PFSK-1 (cell line): ENCODE measurements at regions not wholly inside any gene's neighbourhood (a gene's known extent, or its start where the extent isn't known, plus 50 kb on each side); places are given as distances from the start of the nearest gene placed in this dataset.

ENCODE experiments used
- POLR2AphosphoS5 ChIP-seq: IDR thresholded peaks from 2 replicates; pipeline ENCODE4 v1.6.1; 2012; ENCODE audit warnings: low read depth, mild to moderate bottlenecking, control low read depth, low read length, moderate library complexity
- TAF1 ChIP-seq: IDR thresholded peaks from 2 replicates; pipeline ENCODE4 v1.6.1; 2012; ENCODE audit warnings: low read length, control low read depth, borderline replicate concordance; ENCODE audit not compliant: insufficient read depth
- TF ChIP-seq, protein P1 (sequence below), 2 experiments: IDR thresholded peaks; 2 replicates each; pipeline versions ENCODE4 v1.6.1 to v1.8.0; 2011 to 2012; ENCODE audit warnings: low read depth in 2 of 2, low read length in 2 of 2, control low read depth in 1 of 2, inconsistent platforms in 1 of 2, mild to moderate bottlenecking in 1 of 2, moderate library complexity in 1 of 2; ENCODE audit not compliant: insufficient read depth in 1 of 2

GRCh38 chr14:96736439-96736838 is 60.7 kb upstream of the VRK1 start:
- TF ChIP-seq POLR2AphosphoS5 (no peak), TAF1 (no peak)
- TF ChIP-seq, protein P1, sequence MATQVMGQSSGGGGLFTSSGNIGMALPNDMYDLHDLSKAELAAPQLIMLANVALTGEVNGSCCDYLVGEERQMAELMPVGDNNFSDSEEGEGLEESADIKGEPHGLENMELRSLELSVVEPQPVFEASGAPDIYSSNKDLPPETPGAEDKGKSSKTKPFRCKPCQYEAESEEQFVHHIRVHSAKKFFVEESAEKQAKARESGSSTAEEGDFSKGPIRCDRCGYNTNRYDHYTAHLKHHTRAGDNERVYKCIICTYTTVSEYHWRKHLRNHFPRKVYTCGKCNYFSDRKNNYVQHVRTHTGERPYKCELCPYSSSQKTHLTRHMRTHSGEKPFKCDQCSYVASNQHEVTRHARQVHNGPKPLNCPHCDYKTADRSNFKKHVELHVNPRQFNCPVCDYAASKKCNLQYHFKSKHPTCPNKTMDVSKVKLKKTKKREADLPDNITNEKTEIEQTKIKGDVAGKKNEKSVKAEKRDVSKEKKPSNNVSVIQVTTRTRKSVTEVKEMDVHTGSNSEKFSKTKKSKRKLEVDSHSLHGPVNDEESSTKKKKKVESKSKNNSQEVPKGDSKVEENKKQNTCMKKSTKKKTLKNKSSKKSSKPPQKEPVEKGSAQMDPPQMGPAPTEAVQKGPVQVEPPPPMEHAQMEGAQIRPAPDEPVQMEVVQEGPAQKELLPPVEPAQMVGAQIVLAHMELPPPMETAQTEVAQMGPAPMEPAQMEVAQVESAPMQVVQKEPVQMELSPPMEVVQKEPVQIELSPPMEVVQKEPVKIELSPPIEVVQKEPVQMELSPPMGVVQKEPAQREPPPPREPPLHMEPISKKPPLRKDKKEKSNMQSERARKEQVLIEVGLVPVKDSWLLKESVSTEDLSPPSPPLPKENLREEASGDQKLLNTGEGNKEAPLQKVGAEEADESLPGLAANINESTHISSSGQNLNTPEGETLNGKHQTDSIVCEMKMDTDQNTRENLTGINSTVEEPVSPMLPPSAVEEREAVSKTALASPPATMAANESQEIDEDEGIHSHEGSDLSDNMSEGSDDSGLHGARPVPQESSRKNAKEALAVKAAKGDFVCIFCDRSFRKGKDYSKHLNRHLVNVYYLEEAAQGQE (IDR thresholded peaks at IDR 0.05; ENCODE audit: insufficient read depth in 1 of 2, low read depth in 2 of 2, low read length in 2 of 2) = no peak
